ENCODE measurements at regions not wholly inside any gene's neighbourhood (a gene's known extent, or its start where the extent isn't known, plus 50 kb on each side); places are given as distances from the start of the nearest gene placed in this dataset.

DNA sequence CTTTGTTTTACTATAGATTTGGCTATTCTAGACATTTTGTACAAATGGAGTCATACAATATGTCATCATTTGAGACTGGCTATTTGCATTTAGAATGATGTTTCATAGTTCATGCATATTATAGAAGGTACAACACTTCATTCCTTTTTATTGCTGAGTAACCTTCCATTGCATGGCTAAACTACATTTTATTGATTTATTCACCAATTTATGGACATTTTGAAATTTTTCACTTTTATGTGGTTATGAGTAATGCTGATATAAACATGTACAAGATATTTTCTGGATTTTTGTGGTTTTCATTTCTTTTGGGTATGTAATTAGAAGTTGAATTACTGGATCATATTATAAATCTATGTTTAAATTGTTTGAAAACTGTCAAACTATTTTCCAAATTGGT, 710.3 kb upstream of the SLITRK5 start:
- Histone ChIP-seq H3K4me3 (no peak overlapping the region), H3K4me1 (no peaks in the 10 kb centered on the region), H3K27ac (no peak overlapping the region), H3K27me3 (no peaks in the 10 kb centered on the region), H3K36me3 (no peaks in the 10 kb centered on the region), H3K9me3 (no peaks in the 10 kb centered on the region)
- DNase-seq (no peak), ATAC-seq (no peak)
- in situ Hi-C loops (cut with MboI; ENCODE audit: low sequenced_read_pairs in 4 of 4) (no loop called here), intact Hi-C loops (cut with DNase I; ENCODE audit: low total_unique reads) (no loop called here)
- no peak for TF ChIP-seq POLR2A (IDR thresholded peaks at IDR 0.05)
- TF ChIP-seq, protein P1, sequence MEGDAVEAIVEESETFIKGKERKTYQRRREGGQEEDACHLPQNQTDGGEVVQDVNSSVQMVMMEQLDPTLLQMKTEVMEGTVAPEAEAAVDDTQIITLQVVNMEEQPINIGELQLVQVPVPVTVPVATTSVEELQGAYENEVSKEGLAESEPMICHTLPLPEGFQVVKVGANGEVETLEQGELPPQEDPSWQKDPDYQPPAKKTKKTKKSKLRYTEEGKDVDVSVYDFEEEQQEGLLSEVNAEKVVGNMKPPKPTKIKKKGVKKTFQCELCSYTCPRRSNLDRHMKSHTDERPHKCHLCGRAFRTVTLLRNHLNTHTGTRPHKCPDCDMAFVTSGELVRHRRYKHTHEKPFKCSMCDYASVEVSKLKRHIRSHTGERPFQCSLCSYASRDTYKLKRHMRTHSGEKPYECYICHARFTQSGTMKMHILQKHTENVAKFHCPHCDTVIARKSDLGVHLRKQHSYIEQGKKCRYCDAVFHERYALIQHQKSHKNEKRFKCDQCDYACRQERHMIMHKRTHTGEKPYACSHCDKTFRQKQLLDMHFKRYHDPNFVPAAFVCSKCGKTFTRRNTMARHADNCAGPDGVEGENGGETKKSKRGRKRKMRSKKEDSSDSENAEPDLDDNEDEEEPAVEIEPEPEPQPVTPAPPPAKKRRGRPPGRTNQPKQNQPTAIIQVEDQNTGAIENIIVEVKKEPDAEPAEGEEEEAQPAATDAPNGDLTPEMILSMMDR (IDR thresholded peaks at IDR 0.05 in 4 of 5, conservative IDR thresholded peaks at IDR 0.05 in 1 of 5) = no peak

DNA sequence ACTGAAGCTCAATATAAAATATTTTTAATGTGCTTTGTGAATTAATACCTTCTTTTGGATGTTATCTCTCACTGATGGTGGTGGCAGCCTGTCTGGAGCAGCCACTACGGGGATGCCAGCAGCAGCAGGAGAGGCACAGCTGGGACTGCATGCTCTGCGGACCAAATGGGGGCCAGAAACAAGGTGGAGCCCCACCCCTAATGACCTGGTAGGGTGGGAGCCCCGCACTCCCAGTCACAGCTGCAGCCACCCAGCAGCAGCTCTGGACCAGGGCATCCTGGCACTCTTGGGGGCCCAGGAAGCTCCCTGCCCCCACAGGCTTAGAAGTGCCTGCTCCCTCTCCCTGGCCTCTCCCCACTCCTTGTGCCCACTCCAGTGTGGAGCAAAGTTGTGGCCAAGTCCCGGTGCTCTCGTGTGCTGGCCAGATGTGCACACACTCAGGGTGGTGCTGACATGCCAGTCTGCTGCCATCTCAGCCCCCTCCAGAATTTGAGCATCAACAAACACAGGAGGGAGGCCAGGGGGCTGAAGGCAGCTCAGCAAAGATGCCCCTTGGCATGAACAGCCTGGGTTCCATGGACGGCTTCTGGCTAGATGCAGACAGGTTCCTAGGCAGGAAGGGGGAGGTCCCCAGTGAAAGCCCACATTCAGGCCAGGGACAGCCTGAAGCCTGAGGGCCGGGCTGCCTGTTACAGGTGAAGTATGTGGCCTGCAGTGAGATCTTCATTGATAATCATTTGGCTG, 696.7 kb upstream of the SLITRK5 start:
- no peaks in the 10 kb centered on the region for H3K9me3 ChIP-seq
- DNase-seq (no peak), ATAC-seq (no peak)
- intact Hi-C loops (cut with DNase I; ENCODE audit: low total_unique reads) (no loop called here), in situ Hi-C loops (cut with MboI; ENCODE audit: low sequenced_read_pairs in 4 of 4) (no loop called here)
- no peak overlapping the region for H3K27ac ChIP-seq
- no peak overlapping the region for H3K4me3 ChIP-seq
- TF ChIP-seq, protein P1 (IDR thresholded peaks at IDR 0.05 in 4 of 5, conservative IDR thresholded peaks at IDR 0.05 in 1 of 5) = no peak
- no peak for TF ChIP-seq POLR2A (IDR thresholded peaks at IDR 0.05)
- H3K27me3 ChIP-seq = no peaks in the 10 kb centered on the region
- H3K36me3 ChIP-seq = no peaks in the 10 kb centered on the region
- no peaks in the 10 kb centered on the region for H3K4me1 ChIP-seq

DNA sequence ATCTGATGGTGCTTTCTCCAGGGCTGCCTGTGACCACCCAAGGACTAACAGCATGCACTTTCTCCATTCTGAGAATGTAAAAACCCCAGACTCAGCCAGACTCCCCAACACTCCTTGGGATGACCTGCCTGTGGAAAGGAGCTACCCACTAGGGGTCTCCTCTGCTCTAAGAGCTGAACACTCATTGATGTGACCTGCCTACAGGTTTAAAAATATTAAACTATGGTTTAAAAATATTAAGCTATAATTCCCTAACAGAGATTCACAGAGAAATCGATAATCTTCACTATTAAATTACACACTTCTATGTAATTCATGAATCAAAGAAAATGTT, 696.2 kb upstream of the SLITRK5 start:
- DNase-seq (no peak), ATAC-seq (no peak)
- TF ChIP-seq, protein P1 (IDR thresholded peaks at IDR 0.05 in 4 of 5, conservative IDR thresholded peaks at IDR 0.05 in 1 of 5) = no peak
- no peak for TF ChIP-seq POLR2A (IDR thresholded peaks at IDR 0.05)
- Histone ChIP-seq H3K9me3 (no peaks in the 10 kb centered on the region), H3K36me3 (no peaks in the 10 kb centered on the region), H3K27me3 (no peaks in the 10 kb centered on the region), H3K4me1 (no peaks in the 10 kb centered on the region), H3K27ac (no peak overlapping the region), H3K4me3 (no peak overlapping the region)
- in situ Hi-C loops (cut with MboI; ENCODE audit: low sequenced_read_pairs in 4 of 4) = no loop called here
- intact Hi-C loops (cut with DNase I; ENCODE audit: low total_unique reads) = no loop called here

DNA sequence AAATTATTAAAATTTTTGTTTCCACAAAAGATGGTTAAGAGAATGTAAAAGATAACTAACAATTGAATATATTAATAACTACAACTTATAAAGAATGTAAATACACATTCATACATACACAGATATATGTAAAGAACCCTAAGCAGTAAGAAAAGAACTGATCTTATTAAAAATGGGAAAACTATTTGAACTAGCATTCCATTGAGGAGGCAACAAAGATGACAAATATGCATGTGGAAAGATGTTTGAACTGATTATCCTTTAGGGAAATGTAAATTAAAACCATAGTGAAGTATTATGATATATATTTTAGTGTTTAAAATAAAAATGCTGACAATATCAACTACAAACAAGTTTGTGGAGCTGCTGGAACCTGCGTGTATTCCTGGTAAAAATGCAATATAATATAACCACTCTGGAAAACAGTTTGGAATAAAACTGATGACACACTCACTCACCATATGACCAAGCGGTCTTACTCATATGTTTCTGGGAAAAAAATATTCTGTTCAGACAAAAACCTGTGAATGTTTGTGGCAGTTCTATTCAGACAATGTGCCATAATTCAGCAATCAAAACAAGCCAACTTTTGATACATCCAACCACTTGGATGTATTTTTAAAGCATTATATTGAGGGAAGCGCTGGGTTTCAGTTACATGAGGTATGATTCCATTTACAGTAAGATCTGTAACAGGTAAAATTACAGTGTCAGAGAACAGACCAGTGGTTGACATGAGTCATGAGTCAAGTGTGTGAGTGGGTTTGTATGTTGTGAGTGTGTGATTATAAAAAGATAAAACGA, 694.4 kb upstream of the SLITRK5 start:
- Histone ChIP-seq H3K9me3 (no peaks in the 10 kb centered on the region), H3K4me3 (no peak overlapping the region), H3K27me3 (no peaks in the 10 kb centered on the region), H3K36me3 (no peaks in the 10 kb centered on the region), H3K27ac (no peak overlapping the region), H3K4me1 (no peaks in the 10 kb centered on the region)
- in situ Hi-C loops (cut with MboI; ENCODE audit: low sequenced_read_pairs in 4 of 4) = no loop called here
- DNase-seq (no peak), ATAC-seq (no peak)
- intact Hi-C loops (cut with DNase I; ENCODE audit: low total_unique reads) = no loop called here
- TF ChIP-seq, protein P1 (IDR thresholded peaks at IDR 0.05 in 4 of 5, conservative IDR thresholded peaks at IDR 0.05 in 1 of 5) = no peak
- TF ChIP-seq POLR2A (IDR thresholded peaks at IDR 0.05) = no peak

All from gastrocnemius medialis (tissue), 4 donors.